C4-2B (cell line): ENCODE measurements at regions not wholly inside any gene's neighbourhood (a gene's known extent, or its start where the extent isn't known, plus 50 kb on each side); places are given as distances from the start of the nearest gene placed in this dataset.
A peak's percentile ranks its signal among the peaks of the same experiment; 100 is the strongest.

Experiments
- CTCF ChIP-seq: fragments of 450-650 bp; conservative IDR thresholded peaks from 2 replicates; pipeline ENCODE4 v1.5.1; 2017; ENCODE audit warnings: mild to moderate bottlenecking
- ZFX ChIP-seq: fragments of 450-650 bp; IDR thresholded peaks from 2 replicates; pipeline ENCODE4 v1.6.1; 2017

GRCh38 chr10:58952747-58953466, 223.5 kb upstream of the PHYHIPL start:
- no peak for TF ChIP-seq ZFX
- TF ChIP-seq CTCF: peak; percentile 91
